ENCODE measurements at regions not wholly inside any gene's neighbourhood (a gene's known extent, or its start where the extent isn't known, plus 50 kb on each side); places are given as distances from the start of the nearest gene placed in this dataset.

DNA sequence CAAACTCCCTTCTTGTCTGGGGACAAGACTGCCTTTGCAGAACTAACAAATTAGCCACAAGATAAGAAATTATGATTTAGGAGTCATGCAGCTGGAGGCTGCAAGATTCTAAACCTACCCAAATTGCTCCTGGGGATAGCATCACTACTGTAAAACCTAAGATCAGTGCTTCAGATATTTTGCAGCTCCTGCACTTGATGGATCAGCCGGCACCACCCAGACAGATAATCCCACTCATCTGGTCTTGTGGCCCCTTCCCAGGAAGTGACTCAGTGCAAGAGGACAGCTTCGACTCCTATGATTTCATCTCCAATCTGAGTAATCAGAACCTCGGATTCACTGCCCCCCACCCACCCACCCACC is 181.9 kb downstream of the AKR1D1 start:
- DNase-seq, result no peak

DNA sequence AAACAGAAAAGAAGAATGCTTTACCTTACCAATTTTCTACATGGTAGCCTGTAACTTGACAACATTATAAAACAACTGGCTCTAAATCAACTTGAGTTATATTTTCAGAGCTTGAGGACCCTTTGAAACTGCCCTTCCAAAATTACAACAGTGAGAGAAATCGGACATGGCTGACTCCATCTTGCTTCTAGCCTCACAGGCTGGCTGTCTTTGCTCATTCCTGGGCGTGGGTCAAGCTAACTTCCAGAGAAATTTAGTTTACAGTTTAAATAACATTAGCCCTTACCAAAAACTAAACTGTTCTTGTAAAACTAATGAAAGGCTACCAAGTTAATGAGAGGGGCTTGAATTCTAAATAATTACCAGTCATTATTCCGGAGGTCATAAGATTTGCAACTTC is 183.4 kb downstream of the AKR1D1 start:
- no peak for DNase-seq

DNA sequence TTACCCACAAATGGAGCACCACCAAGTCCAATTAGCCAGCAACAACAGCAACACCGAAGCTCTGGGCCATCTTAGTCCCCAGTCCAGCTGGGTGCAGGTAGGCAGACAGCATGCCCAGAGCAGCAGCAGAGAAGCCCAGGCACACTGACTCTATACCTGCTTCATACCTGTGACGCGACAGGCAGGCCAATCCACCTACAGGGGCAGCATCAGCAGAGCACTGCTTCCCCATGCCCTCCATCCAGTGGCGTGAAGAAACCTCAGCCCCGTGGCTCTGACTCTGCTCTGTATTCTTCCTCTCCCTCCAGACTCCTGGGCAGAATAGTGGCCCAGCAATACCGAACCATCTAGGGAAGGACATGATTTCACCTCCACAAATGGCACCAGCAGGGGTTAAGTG is 191.7 kb downstream of the AKR1D1 start:
- no peak for DNase-seq

DNA sequence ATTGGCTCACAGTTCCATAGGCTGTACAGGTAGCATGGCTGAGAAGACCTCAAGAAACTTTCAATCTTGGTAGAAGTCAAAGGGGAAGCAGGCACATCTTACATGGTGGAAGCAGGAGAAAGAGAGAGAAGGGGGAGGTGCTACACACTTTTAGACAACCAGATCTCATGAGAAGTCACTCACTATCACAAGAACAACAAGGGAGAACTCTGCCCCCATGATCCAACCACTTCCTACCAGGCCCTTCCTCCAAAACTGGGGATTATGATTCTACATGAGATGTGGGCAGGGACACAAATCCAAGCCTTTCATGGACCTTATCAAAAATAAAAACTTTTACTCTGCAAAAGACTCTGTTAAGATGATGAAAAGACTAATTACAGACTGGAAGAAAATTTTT is 183.2 kb upstream of the TRIM24 start:
- no peak for DNase-seq

DNA sequence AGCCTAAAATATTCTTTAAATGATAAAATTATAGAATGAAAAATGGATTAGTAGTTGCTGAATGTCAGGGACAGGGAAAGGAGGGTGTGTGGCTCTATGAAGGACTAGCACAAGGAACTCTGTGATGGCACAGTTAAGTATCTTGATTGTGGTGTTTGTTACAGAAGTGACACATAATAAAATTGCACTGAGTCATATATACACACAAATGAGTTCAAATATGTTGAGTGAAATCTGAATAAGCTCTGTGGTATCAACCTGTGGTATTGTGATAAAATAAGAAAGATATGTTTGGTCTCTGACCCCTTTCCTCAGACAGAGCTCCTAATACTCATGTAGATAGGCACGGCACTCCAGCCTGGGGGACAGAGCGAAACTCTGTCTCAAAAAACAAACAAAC is 181.5 kb upstream of the TRIM24 start:
- DNase-seq, result no peak

DNA sequence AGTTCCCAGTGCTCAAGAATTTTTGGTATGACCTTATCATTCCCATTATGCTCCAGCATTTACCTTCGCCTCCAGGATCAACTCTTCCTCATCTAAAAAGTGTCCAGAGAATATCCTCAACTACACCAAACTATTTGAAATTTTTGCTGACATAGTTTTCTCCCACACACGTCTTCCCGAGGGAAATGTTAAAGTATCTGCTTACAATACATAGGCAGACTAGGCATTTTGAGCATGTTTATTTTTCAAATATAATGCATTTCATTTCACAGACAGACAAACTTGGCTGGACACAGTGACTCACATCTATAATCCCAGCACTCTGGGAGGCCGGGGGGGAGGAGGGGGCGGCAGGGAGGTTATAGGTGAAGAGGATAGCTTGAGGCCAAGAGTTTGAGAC is 177.1 kb upstream of the TRIM24 start:
- DNase-seq, result no peak

DNA sequence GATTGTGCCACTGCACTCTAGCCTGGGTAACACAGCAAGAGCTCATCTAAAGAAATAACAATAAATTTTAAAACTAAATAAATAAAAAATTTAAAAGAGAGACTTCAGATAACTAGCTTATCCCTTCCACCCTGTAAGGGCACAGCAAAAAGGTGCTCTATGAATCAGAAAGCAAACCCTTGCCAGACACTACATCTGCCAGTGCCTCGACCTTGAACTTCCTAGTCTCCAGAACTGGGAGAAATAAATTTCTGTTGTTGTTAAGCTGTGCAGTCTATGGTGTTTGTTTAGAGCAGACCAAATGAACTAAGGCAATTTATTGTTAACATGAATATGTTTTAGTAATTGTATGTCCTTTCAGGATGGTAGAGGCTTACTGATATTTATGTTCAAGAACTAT is 174.9 kb upstream of the TRIM24 start:
- no peak for DNase-seq

DNA sequence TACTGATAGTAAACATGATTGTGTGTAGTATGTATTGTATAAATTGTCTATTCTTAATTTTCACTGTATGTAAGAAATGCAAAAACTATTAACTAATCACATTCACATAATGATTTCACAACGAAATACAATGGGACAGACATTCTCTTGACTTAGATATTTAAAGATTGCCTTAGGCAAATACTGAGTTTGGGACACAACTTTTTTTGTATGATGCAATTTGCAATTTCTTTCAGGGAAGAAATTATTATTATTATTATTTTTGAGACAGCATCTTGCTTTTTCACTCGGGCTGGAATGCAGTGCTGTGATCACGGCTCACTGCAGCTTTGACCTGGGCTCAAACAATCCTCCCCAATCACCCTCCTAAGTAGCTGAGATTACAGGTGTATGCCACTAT is 173.2 kb upstream of the TRIM24 start:
- no peak for DNase-seq

DNA sequence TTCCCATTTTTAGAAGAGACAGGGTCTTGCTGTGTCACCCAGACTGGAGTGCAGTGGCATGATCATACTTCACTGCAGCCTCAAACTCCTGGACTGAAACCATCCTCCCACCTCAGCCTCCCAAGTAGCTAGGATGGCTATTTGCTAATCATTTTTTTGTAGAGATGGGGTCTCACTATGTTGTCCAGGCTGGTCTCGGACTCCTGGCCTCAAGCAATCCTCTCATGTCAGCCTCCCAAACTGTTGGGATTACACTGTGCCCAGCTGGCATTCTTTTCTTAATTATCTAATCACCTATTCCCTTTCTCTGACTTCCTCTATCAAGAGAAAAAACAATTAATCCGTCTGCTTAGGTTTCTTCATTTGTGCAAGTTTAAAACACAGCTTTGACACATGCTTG is 172.5 kb upstream of the TRIM24 start:
- DNase-seq, result no peak

DNA sequence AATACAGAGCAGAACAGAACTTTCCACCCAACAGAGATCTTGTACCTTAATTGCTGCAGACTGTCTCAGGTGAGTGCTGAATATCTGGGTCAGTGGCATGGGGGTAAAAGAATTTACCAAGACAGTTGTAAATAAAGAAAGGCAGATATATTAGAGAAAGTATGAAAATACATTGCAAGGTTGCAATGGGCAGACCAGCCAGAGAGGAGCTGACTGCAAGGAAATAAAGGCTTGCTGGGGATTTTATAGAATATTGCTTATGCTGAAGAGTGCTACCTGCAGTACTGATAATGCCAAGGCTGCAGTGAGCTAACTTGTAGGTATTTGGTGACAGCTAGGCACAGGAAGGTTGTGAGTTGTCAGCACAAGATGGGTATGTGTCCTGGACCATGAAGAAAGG is 171.0 kb upstream of the TRIM24 start:
- DNase-seq, result no peak

DNA sequence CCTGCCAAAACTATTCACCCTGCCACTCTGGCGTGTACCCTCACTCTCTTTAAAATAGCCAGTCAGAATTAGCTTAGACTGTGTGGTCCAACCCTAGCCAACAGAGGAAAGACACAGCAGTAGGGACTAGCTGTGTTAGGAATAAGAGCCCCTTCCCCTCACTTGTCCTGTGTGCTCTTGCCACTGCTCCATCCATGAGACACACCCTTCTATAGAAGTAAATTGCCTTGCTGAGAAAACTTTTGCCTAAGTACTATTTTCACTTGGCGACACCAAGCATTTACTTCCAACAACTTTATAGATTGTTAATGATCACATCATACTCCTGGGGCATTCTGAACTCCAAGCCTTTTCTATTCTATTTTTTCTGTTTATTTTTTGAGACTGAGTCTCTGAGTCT is 170.2 kb upstream of the TRIM24 start:
- no peak for DNase-seq

DNA sequence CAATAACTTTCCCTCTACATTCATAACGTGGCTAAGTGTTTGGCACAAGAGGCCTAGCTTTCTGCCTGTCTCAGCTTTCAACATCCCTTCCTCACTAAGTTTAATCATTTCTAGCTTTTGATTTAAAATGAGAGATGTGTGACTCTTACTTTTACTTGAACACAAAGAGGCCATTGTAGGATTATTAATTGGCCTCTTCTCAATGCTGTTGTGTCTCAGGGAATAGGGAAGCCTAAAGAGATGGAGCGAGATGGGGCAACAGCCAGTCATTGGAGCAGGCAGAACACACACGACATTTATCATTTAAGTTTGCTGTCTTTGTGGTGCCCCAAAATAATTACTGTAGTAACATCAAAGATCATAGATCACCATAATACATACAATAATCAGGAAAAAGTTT is 167.1 kb upstream of the TRIM24 start:
- DNase-seq, result no peak

DNA sequence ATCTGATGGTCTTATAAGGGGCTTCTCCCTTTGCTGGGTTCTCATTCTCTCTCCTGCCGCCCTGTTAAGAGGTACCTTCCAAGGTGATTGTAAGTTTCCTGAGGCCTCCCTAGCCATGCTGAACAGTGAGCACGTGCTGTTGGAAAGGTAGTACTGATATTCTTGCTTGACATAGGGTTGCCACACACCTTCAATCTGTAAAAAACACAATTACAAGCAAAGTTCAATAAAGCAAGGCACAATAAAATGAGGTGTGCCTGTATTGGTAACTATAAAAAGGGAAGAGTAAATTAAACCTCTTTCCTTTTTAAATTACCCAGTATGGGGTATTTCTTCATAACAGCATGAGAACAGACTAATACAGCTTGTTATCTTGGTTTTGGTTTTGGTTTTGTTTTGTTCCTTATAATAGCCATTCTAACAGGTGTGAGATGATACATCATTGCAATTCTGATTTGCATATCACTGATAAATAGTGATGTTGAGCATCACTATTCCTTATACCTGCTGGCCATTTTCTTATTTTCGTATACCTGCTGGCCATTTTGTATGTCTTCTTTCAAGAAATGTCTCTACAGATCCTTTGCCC is 164.9 kb upstream of the TRIM24 start:
- no peak for DNase-seq

DNA sequence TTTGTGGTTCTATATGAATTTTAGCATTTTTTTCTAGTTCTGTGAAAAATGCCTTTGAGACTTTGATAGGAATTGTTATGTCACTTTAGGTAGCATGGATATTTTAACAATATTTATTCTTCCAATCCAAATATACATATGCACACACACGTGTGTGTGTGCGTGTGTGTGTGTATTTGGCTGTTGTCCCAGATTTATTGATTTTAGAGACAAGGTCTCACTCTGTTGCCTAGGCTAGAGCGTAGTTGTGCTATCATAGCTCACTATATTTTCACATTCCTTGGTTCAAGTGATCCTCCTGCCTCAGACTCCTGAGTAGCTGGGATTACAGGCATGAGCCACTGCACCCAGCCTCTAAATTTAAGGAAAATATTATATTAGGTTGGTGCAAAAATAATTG is 162.5 kb upstream of the TRIM24 start:
- DNase-seq, result no peak

DNA sequence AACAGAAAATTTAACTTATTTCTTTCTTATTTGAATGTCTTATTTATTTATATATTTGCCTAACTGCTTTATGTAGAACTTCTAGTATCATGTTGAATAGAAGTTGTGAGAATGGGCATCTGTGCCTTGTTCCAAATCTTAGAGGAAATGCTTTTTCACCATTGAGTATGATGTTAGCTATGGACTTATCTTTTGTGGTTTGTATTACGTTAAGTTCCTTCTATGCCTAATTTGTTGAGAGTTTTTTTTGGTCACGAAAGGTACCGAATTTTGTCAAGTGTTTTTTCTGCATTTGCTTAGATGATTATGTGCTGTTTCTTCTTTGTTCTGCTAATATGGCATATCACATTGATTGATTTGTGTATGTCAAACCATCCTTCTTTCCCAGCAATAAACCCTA is 161.0 kb upstream of the TRIM24 start:
- no peak for DNase-seq

DNA sequence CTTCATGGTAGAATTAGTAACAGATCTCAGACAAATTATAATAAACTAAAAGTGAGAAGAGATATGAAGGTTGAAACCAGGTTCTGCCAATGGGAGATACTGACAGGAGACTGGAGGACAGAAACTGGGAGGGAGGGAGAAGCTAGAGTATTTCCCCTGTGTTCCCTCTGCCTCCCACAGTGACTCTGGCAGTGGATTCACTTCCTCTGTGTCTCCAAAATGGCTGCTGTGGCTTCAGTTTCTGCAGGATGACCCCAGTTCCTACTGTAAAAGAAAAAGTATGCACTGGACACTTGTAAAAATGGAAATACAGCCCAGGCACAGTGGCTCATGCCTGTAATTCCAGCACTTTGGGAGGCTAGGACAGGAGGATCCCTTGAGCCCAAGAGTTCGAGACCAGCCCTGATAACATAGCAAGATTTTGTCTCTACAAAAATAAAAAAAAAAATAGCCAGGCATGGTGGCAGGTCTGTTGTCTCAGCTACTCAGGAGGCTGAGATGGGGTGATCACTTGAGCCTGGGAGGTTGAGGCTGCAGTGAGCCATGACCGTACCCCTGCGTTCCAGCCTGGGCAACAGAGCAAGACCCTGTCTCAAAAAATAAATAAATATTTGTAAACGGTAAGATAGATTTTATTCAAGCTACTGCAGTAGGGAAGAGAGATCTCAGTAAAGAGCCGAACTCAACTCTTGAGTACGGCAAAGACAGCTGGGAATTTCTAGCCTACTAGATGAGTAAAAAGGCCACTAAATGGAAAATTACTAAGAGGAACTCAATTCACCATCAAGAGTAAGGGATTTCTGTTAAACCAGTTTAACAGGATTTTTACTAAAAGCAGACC is 156.6 kb upstream of the TRIM24 start:
- no peak for DNase-seq

DNA sequence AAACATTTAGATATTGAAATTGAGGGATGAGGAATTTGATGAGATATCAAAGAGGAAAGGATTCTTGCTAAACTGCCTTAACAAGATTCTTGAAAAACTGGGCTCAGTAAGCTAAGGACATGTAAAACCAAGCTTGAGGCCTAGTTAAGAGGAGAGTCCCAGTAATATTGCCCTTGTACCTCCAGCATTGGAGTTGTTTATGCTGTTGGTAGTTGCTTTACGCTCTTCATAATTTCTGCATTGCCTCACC is 156.1 kb upstream of the TRIM24 start:
- DNase-seq, result no peak

DNA sequence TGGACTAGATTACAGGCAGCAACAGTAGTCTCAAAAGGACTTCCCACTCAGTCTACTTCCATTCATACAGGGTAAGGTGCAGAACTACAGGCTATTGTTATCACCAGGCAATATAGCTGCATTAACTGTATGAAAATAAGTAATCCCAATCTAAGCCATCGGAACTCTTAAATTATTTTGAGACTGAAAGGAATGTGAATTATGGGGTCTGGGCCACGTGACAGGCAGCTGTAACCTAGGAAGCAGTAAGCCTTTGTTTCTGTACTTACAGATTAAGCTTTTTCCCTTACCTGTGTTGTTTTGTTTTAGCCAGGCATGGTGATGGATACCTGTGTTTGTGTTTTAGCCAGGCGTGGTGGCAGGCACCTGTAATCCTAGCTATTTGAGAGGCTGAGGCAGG is 152.4 kb upstream of the TRIM24 start:
- no peak for DNase-seq

DNA sequence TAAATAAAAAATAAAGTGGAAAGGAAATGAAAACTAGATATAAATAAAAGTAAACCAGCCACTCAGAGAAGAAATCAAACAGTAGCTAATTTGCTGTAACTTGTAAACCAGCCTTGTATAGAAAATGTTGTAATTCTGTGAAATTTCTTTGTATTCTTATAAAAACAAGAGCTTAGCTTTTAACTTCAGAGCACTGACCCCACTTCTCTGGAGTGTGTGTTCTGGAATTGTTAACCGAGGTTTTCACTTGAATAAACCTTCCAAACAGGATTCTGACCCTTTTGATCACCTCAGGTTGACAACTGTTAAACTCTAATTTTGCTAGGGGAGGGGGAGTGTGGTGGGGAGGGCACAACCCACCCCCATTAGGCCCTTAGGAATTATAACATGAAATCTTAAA is 151.9 kb upstream of the TRIM24 start:
- DNase-seq, result no peak

DNA sequence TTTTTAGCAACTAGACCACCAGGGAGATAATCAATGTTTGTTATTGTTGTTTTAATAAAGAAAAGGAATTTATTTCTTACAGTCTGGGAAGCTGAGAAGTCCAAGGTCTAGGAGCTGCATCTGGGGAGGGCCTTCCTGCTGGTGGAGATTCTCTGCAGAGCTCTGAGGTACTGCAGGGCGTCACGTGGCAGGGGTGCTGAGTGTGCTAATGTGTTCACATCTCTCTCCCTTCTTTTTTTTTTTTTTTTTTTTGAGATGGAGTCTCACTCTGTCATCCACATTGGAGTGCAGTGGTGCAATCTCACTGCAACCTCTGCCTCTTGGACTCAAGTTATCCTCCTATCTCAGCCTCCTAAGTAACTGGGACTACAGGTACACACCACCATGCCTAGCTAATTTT is 150.9 kb upstream of the TRIM24 start:
- no peak for DNase-seq

DNA sequence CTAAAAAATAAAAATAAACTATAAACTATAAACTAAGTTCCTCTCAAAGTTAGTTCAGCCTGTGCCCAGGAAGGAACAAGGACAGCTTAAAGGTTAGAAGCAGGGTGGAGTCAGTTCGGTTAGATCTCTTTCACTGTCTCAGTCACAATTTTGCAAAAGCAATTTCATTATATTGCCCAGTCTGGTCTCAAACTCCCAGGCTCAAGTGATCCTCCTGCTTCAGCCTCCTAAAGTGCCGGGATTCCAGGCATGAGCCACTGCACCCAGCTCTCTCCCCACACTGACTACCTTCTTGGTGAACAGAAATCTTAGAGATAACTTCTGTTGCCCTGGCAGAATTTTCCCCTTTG is 146.3 kb upstream of the TRIM24 start:
- DNase-seq, result no peak

DNA sequence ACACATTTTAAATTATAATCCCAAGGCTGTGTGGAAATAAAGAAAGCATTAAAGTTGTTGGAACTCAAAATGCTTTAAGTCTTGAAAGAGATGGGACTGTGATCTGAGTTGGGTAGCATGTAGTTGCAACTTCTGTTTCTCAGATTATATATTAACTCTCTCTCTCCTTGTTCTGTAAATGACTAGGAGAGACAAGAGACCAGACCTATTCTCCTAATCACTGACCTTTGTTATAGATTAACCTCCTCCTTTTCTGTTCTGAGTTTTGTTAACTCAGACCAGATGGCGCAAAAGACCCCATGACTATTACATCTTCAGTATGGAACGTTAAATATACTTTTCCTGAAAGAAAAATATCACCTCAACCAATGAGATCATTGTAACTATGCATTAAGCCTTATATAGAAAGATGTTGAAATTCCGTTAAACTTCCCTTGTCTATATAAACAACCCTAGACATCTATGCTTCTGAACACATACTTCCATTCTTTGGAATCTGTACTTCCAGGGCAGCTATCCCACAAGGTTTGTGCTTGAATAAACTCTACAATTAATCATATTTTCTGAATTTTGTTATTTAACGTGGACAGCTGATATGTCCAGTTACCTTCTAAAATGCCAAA is 143.5 kb upstream of the TRIM24 start:
- DNase-seq, result no peak

DNA sequence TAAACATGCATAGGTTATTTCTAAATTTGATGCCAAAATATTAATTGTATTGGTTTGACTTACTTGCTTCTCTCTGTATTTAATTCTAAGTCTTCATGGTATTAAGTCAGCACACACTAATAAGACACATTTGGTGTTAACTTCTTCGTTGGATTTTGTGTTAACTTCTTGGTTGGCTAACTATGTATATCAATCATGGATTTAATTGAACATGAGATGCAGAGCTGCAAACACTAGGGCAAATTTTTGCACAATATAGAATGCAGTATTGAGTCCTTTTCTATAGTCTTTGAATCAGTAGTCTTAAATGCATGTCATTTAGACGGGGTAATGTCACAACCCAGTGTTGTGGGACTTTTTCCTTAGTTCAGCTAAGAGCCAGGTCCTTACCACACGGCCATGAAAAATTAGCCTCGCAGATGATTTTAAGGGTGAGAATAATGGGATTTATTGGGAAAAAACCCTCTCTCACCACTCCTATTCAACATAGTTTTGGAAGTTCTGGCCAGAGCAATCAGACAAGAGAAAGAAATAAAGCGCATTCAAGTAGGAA is 142.9 kb upstream of the TRIM24 start:
- no peak for DNase-seq

DNA sequence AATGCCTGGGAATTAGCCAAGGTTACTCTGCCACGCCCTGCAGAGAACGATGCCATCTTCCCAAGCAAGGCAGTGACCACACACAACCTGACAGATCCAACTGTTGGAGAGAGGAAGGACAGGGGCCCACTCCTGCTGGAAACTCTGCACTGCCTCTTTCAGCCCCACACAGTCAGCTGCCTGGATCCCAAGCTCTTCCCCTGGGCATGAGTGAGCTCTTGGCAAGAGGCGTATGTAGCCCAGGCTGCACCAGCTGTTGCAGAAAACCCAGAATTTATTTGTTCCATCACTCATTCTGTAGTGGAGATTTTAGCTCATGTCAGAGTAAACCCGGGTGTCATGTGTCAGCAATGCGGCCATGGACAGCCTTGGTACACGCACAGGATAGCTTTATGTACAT is 135.1 kb upstream of the TRIM24 start:
- no peak for DNase-seq

DNA sequence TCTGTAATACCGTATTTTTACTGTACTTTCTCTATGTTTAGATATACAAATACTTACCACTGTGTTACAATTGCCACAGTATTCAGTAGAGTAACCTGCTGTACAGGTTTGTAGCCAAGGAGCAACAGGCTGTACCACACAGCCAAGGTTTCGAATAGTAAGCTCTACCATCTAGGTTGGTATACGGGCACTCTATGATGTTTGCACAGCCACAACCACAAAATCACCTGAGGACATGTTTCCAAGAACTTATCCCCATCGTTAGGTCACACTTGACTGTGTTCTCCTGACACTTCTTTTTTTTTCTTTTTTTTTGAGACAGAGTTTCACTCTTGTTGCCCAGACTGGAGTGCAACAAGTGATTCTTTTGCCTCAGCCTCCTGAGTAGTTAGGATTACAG is 134.6 kb upstream of the TRIM24 start:
- no peak for DNase-seq

All from 8988T (cell line).